22Rv1 (cell line): ENCODE measurements at regions not wholly inside any gene's neighbourhood (a gene's known extent, or its start where the extent isn't known, plus 50 kb on each side); places are given as distances from the start of the nearest gene placed in this dataset.
"Not testable (repeated sequence)": the region's sequence is repeated elsewhere in the genome, so short reads cannot be mapped to it uniquely, and the experiment has no call there.

Experiments used
- H3K27ac ChIP-seq: fragments of 450-650 bp; 2 replicates; pipeline ENCODE4 v1.5.1; 2017
- CTCF ChIP-seq: fragments of 450-650 bp; IDR thresholded peaks from 2 replicates; pipeline ENCODE4 v1.5.1; 2017; ENCODE audit warnings: mild to moderate bottlenecking
- ZFX ChIP-seq: fragments of 450-650 bp; IDR thresholded peaks from 2 replicates; pipeline ENCODE4 v1.6.1; 2017; ENCODE audit warnings: antibody characterized with exemption, borderline replicate concordance

- no peak for TF ChIP-seq CTCF
- no peak for TF ChIP-seq ZFX
- no peak overlapping the region for H3K27ac ChIP-seq
Observed at GRCh38 chr6:78746457-78746856, 120.9 kb upstream of the IRAK1BP1 start.

GRCh38 chr6:78749326-78749725, 118.0 kb upstream of the IRAK1BP1 start:
- TF ChIP-seq ZFX = no peak
- TF ChIP-seq CTCF = no peak
- H3K27ac ChIP-seq = no peak overlapping the region

GRCh38 chr6:78758297-78758798, 109.0 kb upstream of the IRAK1BP1 start:
- not testable (repeated sequence) for H3K27ac ChIP-seq

- no peak overlapping the region for H3K27ac ChIP-seq
- TF ChIP-seq CTCF = no peak
- no peak for TF ChIP-seq ZFX
Observed at GRCh38 chr6:78768271-78768670, 99.1 kb upstream of the IRAK1BP1 start.

GRCh38 chr6:78770765-78771164, 96.6 kb upstream of the IRAK1BP1 start:
- H3K27ac ChIP-seq = no peak overlapping the region
- peak; percentile 36; the same call in 1 of the 2 replicates for TF ChIP-seq CTCF
- no peak for TF ChIP-seq ZFX

- H3K27ac ChIP-seq = no peak overlapping the region
- no peak for TF ChIP-seq ZFX
- no peak for TF ChIP-seq CTCF
Observed at GRCh38 chr6:78771586-78771985, 95.8 kb upstream of the IRAK1BP1 start.

GRCh38 chr6:78781001-78781400, 86.3 kb upstream of the IRAK1BP1 start:
- no peak overlapping the region for H3K27ac ChIP-seq
- TF ChIP-seq CTCF (no peak), ZFX (no peak)

- not testable (repeated sequence) for H3K27ac ChIP-seq
Observed at GRCh38 chr6:78783366-78783765, 84.0 kb upstream of the IRAK1BP1 start.
